ENCODE measurements at regions not wholly inside any gene's neighbourhood (a gene's known extent, or its start where the extent isn't known, plus 50 kb on each side); places are given as distances from the start of the nearest gene placed in this dataset.

- DNase-seq, result no peak
Observed at GRCh38 chr16:64417711-64418227, 704.1 kb downstream of the CDH11 start.

- DNase-seq, result no peak
Observed at GRCh38 chr16:64416216-64417005, 705.5 kb downstream of the CDH11 start.

GRCh38 chr16:64412578-64413280 is 709.1 kb downstream of the CDH11 start:
- peak in 1 of 58 donors; percentile 13 for DNase-seq

GRCh38 chr16:64410306-64410705 is 711.6 kb downstream of the CDH11 start:
- no peak for DNase-seq

GRCh38 chr16:64409783-64410210 is 712.1 kb downstream of the CDH11 start:
- no peak for DNase-seq

GRCh38 chr16:64408699-64409098 is 713.2 kb downstream of the CDH11 start:
- DNase-seq, result no peak

- peak in 1 of 58 donors; percentile 48 for DNase-seq
Observed at GRCh38 chr16:64406770-64407181, 715.1 kb downstream of the CDH11 start.

GRCh38 chr16:64403352-64403751 is 718.5 kb downstream of the CDH11 start:
- no peak for DNase-seq

GRCh38 chr16:64398793-64399192 is 723.1 kb downstream of the CDH11 start:
- DNase-seq, result no peak

GRCh38 chr16:64397945-64398508 is 723.8 kb downstream of the CDH11 start:
- no peak for DNase-seq

GRCh38 chr16:64397042-64397441 is 724.8 kb downstream of the CDH11 start:
- no peak for DNase-seq

- DNase-seq, result no peak
Observed at GRCh38 chr16:64394061-64394460, 727.8 kb downstream of the CDH11 start.

GRCh38 chr16:64392456-64392855 is 729.4 kb downstream of the CDH11 start:
- DNase-seq, result no peak

- DNase-seq, result no peak
Observed at GRCh38 chr16:64391063-64391600, 730.7 kb downstream of the CDH11 start.

GRCh38 chr16:64390102-64390501 is 731.8 kb downstream of the CDH11 start:
- DNase-seq, result no peak

GRCh38 chr16:64384636-64385035 is 737.2 kb downstream of the CDH11 start:
- no peak for DNase-seq

GRCh38 chr16:64381979-64382378 is 739.9 kb downstream of the CDH11 start:
- DNase-seq, result no peak

- DNase-seq, result no peak
Observed at GRCh38 chr16:64380751-64381150, 741.1 kb downstream of the CDH11 start.

GRCh38 chr16:64375391-64375980 is 746.4 kb downstream of the CDH11 start:
- DNase-seq, result no peak

GRCh38 chr16:64370112-64370511 is 751.8 kb downstream of the CDH11 start:
- no peak for DNase-seq

- DNase-seq, result no peak
Observed at GRCh38 chr16:64365448-64365931, 756.4 kb downstream of the CDH11 start.
